M059J (cell line): ENCODE measurements at regions not wholly inside any gene's neighbourhood (a gene's known extent, or its start where the extent isn't known, plus 50 kb on each side); places are given as distances from the start of the nearest gene placed in this dataset.
"Not testable (repeated sequence)": the region's sequence is repeated elsewhere in the genome, so short reads cannot be mapped to it uniquely, and the experiment has no call there.

Source experiments
- DNase-seq: peaks from one replicate; pipeline ENCODE4 v3.0.0-alpha.2; 2012; ENCODE audit warnings: low read depth

GRCh38 chr11:121869478-121869877 is 246.5 kb downstream of the BLID start:
- no peak for DNase-seq

- no peak for DNase-seq
Observed at GRCh38 chr11:121866754-121867153, 249.3 kb downstream of the BLID start.

GRCh38 chr11:121864660-121865059 is 251.4 kb downstream of the BLID start:
- peak; percentile 24 for DNase-seq

- DNase-seq: peak; percentile 58
Observed at GRCh38 chr11:121863126-121863525, 252.9 kb downstream of the BLID start.

- not testable (repeated sequence) for DNase-seq
Observed at GRCh38 chr11:121855138-121855537, 260.9 kb downstream of the BLID start.

GRCh38 chr11:121844016-121844415 is 272.0 kb downstream of the BLID start:
- no peak for DNase-seq

GRCh38 chr11:121842192-121842585 is 273.8 kb downstream of the BLID start:
- DNase-seq: no peak

GRCh38 chr11:121841487-121842191 is 274.4 kb downstream of the BLID start:
- peak; percentile 76 for DNase-seq

- DNase-seq: no peak
Observed at GRCh38 chr11:121839781-121840180, 276.2 kb downstream of the BLID start.

GRCh38 chr11:121838571-121838970 is 277.4 kb downstream of the BLID start:
- DNase-seq: no peak

- DNase-seq: no peak
Observed at GRCh38 chr11:121833970-121834369, 282.0 kb downstream of the BLID start.

GRCh38 chr11:121829159-121829643 is 286.8 kb downstream of the BLID start:
- DNase-seq: peak; percentile 95

- DNase-seq: peak; percentile 97
Observed at GRCh38 chr11:121814962-121815361, 301.1 kb downstream of the BLID start.

GRCh38 chr11:121814296-121814695 is 301.7 kb downstream of the BLID start:
- DNase-seq: no peak

GRCh38 chr11:121810291-121810690 is 305.7 kb downstream of the BLID start:
- DNase-seq: peak; percentile 89

- DNase-seq: no peak
Observed at GRCh38 chr11:121808096-121808495, 307.9 kb downstream of the BLID start.

- DNase-seq: peak; percentile 65
Observed at GRCh38 chr11:121807051-121807450, 309.0 kb downstream of the BLID start.

GRCh38 chr11:121802542-121802941 is 313.5 kb downstream of the BLID start:
- DNase-seq: no peak

- no peak for DNase-seq
Observed at GRCh38 chr11:121801781-121802180, 314.2 kb downstream of the BLID start.

- no peak for DNase-seq
Observed at GRCh38 chr11:121801394-121801748, 314.6 kb downstream of the BLID start.

- no peak for DNase-seq
Observed at GRCh38 chr11:121800731-121801393, 315.2 kb downstream of the BLID start.

GRCh38 chr11:121800240-121800639 is 315.8 kb downstream of the BLID start:
- no peak for DNase-seq

- DNase-seq: no peak
Observed at GRCh38 chr11:121797496-121797895, 318.5 kb downstream of the BLID start.
